IMR-90 (cell line): ENCODE measurements at regions not wholly inside any gene's neighbourhood (a gene's known extent, or its start where the extent isn't known, plus 50 kb on each side); places are given as distances from the start of the nearest gene placed in this dataset.

Experiments used
- ATAC-seq: fragments of 200-7000 bp; cut with Tn5 transposase; 2 replicates; pipeline ENCODE4 v1.9.1; 2020; ENCODE audit warnings: low read depth, mild to moderate bottlenecking, moderate library complexity
- BruUV-seq: library from RNA; stranded (reverse); fragments of 400-500 nt; replicated peaks from 2 replicates; lab custom pipeline; 2021; lab: Mats Ljungman, UMichigan
- CTCF ChIA-PET: fragments of 300-600 bp; formaldehyde crosslinking; extraction: SDS; loops from one replicate; lab custom pipeline; 2021; ENCODE audit warnings: antibody characterized with exemption; lab: Yijun Ruan, JAX
- POLR2A ChIA-PET: fragments of 300-600 bp; sonication (Branson Sonifier 250); formaldehyde crosslinking; loops from one replicate; lab custom pipeline; 2022; ENCODE audit warnings: antibody characterized with exemption; ENCODE audit not compliant: unreplicated experiment; lab: Charles Lee
- DNase-seq: peaks from one replicate; pipeline ENCODE4 v3.0.0; 2013
- H2AFZ ChIP-seq: replicated peaks from 2 replicates; pipeline ENCODE3; 2013; ENCODE audit warnings: low read length, mild to moderate bottlenecking; ENCODE audit not compliant: poor library complexity
- H2AK5ac ChIP-seq: 2 replicates; pipeline ENCODE4 v1.6.1; 2013; ENCODE audit warnings: low read depth, low read length, inconsistent platforms
- H2AK9ac ChIP-seq: replicated peaks from 2 replicates; pipeline ENCODE3; 2013; ENCODE audit warnings: mild to moderate bottlenecking, low read depth, low read length, moderate library complexity; ENCODE audit not compliant: poor library complexity
- H2BK120ac ChIP-seq: 2 replicates; pipeline ENCODE4 v1.6.1; 2013; ENCODE audit warnings: low read depth, low read length, inconsistent platforms
- H2BK15ac ChIP-seq: 3 replicates; pipeline ENCODE4 v1.6.1; 2013; ENCODE audit warnings: low read depth, low read length, inconsistent platforms
- H2BK20ac ChIP-seq: 2 replicates; pipeline ENCODE4 v1.6.1; 2013; ENCODE audit warnings: low read depth, mild to moderate bottlenecking, inconsistent platforms, low read length, moderate library complexity
- H2BK5ac ChIP-seq: 2 replicates; pipeline ENCODE4 v1.6.1; 2013; ENCODE audit warnings: mild to moderate bottlenecking, low read depth, low read length, inconsistent platforms; ENCODE audit not compliant: poor library complexity, severe bottlenecking
- H3K14ac ChIP-seq: replicated peaks from 2 replicates; pipeline ENCODE4 v1.6.1; 2013; ENCODE audit warnings: low read depth, low read length, inconsistent platforms
- H3K18ac ChIP-seq: 2 replicates; pipeline ENCODE4 v1.6.1; 2013; ENCODE audit warnings: low read depth, low read length, control low read depth
- H3K23ac ChIP-seq: 2 replicates; pipeline ENCODE4 v1.6.1; 2013; ENCODE audit warnings: low read depth, low read length, inconsistent platforms
- H3K27ac ChIP-seq: 2 replicates; pipeline ENCODE4 v1.5.1; 2013; ENCODE audit warnings: mild to moderate bottlenecking, control low read depth, low read length; ENCODE audit not compliant: insufficient read depth
- H3K27me3 ChIP-seq: 2 replicates; pipeline ENCODE4 v1.6.1; 2013; ENCODE audit warnings: low read length; ENCODE audit not compliant: control insufficient read depth, insufficient read depth
- H3K36me3 ChIP-seq: 2 replicates; pipeline ENCODE4 v1.6.1; 2013; ENCODE audit warnings: low read length, mixed read lengths; ENCODE audit not compliant: control insufficient read depth, insufficient read depth
- H3K4ac ChIP-seq: 2 replicates; pipeline ENCODE4 v1.6.1; 2013; ENCODE audit warnings: low read depth, low read length, inconsistent platforms
- H3K4me1 ChIP-seq: 2 replicates; pipeline ENCODE4 v1.6.1; 2013; ENCODE audit warnings: low read length, mixed read lengths; ENCODE audit not compliant: control insufficient read depth, insufficient read depth
- H3K4me2 ChIP-seq: 2 replicates; pipeline ENCODE4 v1.6.1; 2013; ENCODE audit warnings: low read depth, mild to moderate bottlenecking, control low read depth, low read length, moderate library complexity
- H3K4me3 ChIP-seq: 2 replicates; pipeline ENCODE4 v1.5.1; 2013; ENCODE audit warnings: low read depth, mild to moderate bottlenecking, control low read depth, low read length, moderate library complexity; ENCODE audit not compliant: insufficient read depth
- H3K56ac ChIP-seq: 2 replicates; pipeline ENCODE4 v1.6.1; 2013; ENCODE audit warnings: low read length, inconsistent platforms; ENCODE audit not compliant: insufficient read depth; ENCODE audit errors: extremely low read depth
- H3K79me1 ChIP-seq, 2 experiments: 2 replicates each; pipeline ENCODE4 v1.6.1; 2013; ENCODE audit warnings: low read length in 2 of 2, inconsistent platforms in 1 of 2, low read depth in 1 of 2
- H3K9ac ChIP-seq: 2 replicates; pipeline ENCODE4 v1.6.1; 2013; ENCODE audit warnings: low read depth, low read length, control low read depth
- H3K9me1 ChIP-seq: 2 replicates; pipeline ENCODE4 v1.6.1; 2013; ENCODE audit warnings: low read length, inconsistent platforms; ENCODE audit not compliant: insufficient read depth
- H3K9me3 ChIP-seq: 2 replicates; pipeline ENCODE4 v1.6.1; 2013; ENCODE audit warnings: low read length; ENCODE audit not compliant: control insufficient read depth, insufficient read depth
- H4K20me1 ChIP-seq: 2 replicates; pipeline ENCODE4 v1.6.1; 2013; ENCODE audit warnings: low read length, inconsistent platforms; ENCODE audit not compliant: insufficient read depth
- H4K5ac ChIP-seq: 2 replicates; pipeline ENCODE4 v1.6.1; 2013; ENCODE audit warnings: mild to moderate bottlenecking, low read depth, low read length, control low read depth
- H4K8ac ChIP-seq, 2 experiments: 2 replicates each; pipeline ENCODE4 v1.6.1; 2013; ENCODE audit warnings: low read depth in 2 of 2, low read length in 2 of 2, control low read depth in 1 of 2, inconsistent platforms in 1 of 2
- H4K91ac ChIP-seq: 2 replicates; pipeline ENCODE4 v1.6.1; 2013; ENCODE audit warnings: low read depth, low read length, inconsistent platforms; ENCODE audit not compliant: insufficient read depth
- BHLHE40 ChIP-seq: fragments of 150-350 bp; IDR thresholded peaks from 2 replicates; pipeline ENCODE4 v1.6.1; 2016; ENCODE audit warnings: mild to moderate bottlenecking, low read depth, low read length
- FOS ChIP-seq: fragments of 150-350 bp; IDR thresholded peaks from 2 replicates; pipeline ENCODE4 v1.6.1; 2016; ENCODE audit warnings: low read depth, low read length
- MAFK ChIP-seq: IDR thresholded peaks from 2 replicates; pipeline ENCODE4 v1.6.1; 2012; ENCODE audit warnings: low read depth, low read length, improper control_type of control experiment
- MAZ ChIP-seq: IDR thresholded peaks from 2 replicates; pipeline ENCODE4 v1.6.1; 2012; ENCODE audit warnings: low read depth, mild to moderate bottlenecking, low read length, improper control_type of control experiment, moderate library complexity, borderline replicate concordance
- MXI1 ChIP-seq: IDR thresholded peaks from 2 replicates; pipeline ENCODE4 v1.6.1; 2012; ENCODE audit warnings: low read depth, mild to moderate bottlenecking, low read length, moderate library complexity, borderline replicate concordance
- NFE2L2 ChIP-seq: fragments of 150-350 bp; IDR thresholded peaks from 2 replicates; pipeline ENCODE4 v1.6.1; 2016; ENCODE audit warnings: low read depth, mild to moderate bottlenecking, low read length
- POLR2A ChIP-seq: IDR thresholded peaks from 2 replicates; pipeline ENCODE4 v1.6.1; 2012; ENCODE audit warnings: mild to moderate bottlenecking, low read depth, low read length
- RAD21 ChIP-seq: IDR thresholded peaks from 2 replicates; pipeline ENCODE4 v1.6.1; 2012; ENCODE audit warnings: low read length, improper control_type of control experiment
- RFX5 ChIP-seq: IDR thresholded peaks from 2 replicates; pipeline ENCODE4 v1.8.0; 2012; ENCODE audit warnings: low read depth, mild to moderate bottlenecking, low read length, moderate library complexity
- SMC3 ChIP-seq: fragments of 150-350 bp; IDR thresholded peaks from 2 replicates; pipeline ENCODE4 v1.6.1; 2016; ENCODE audit warnings: low read depth, mild to moderate bottlenecking, antibody characterized with exemption, low read length, moderate library complexity
- WGBS, 2 experiments: methylation state at CpG; one replicate each; pipeline versions ENCODE4 v1.1.5 to v1.1.7; 2013; ENCODE audit warnings: missing lambda C conversion rate in 2 of 2; ENCODE audit not compliant: insufficient read length in 1 of 2; ENCODE audit errors: extremely low coverage in 2 of 2; 5-methylcytosine and 5-hydroxymethylcytosine counted together
- dilution Hi-C: fragments of 300-500 bp; cut with HindIII; formaldehyde crosslinking; loops from one replicate; pipeline ENCODE4 v1.14.3; 2018; ENCODE audit warnings: low sequenced_read_pairs; ENCODE audit not compliant: unreplicated experiment
- in situ Hi-C: fragments of 300-500 bp; cut with MboI; formaldehyde crosslinking; loops from 3 replicates; pipeline ENCODE4 v1.14.3; 2019; ENCODE audit warnings: low sequenced_read_pairs, inconsistent platforms, mixed read lengths
- intact Hi-C: fragments of 100-400 bp; cut with micrococcal nuclease; formaldehyde crosslinking; loops from 2 replicates; pipeline ENCODE4 v1.10.0; 2022
- TF ChIP-seq, protein P1 (sequence below): fragments of 150-350 bp; IDR thresholded peaks from 2 replicates; pipeline ENCODE4 v1.6.1; 2017; ENCODE audit warnings: mild to moderate bottlenecking, antibody characterized with exemption, low read length, low read depth

DNA sequence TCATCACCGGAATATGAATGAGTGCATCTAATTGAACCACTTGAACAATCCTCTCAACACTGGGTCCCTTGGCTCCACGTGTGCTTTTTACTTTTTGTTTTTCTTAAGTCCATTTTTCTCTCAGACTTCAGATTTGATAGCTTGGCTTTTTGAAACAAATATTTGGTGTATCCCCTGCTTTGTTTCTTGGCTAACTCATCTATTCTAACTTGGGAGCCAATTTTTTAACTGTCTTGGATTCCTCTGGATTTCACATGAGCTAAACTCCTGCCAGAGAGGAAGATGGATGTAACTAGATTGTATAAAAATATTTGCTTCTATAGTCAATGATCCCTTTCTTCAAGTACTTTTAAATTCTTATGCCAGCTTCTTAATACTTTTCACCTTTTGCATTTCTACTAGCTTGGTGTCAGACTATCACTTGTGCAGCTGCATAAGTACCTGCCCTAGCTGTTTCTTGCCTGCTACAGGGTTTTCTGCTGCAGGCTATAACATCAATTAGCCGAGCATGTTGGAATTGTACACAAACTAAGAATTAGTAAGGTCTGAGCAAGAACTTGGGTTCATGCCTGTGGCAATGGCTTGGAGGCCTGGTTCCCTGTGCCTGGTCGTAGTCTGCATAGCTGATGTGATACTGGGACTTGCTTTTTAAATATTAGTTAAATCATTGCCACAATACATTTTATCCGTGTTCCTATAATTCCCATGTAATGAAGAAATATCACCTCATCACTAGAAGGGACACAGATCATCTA is 281.5 kb downstream of the EN1 start:
- Histone ChIP-seq H4K5ac (no peak overlapping the region), H2BK120ac (no peak overlapping the region), H3K14ac (no peak overlapping the region), H3K79me1 (no peaks in the 10 kb centered on the region), H2BK5ac (no peak overlapping the region), H3K4ac (no peak overlapping the region), H3K9me1 (no peaks in the 10 kb centered on the region), H3K4me1 (no peaks in the 10 kb centered on the region), H3K27ac (no peak overlapping the region), H3K9ac (no peak overlapping the region), H3K4me3 (no peak overlapping the region), H3K4me2 (no peak overlapping the region), H3K36me3 (no peaks in the 10 kb centered on the region), H2AK5ac (no peak overlapping the region), H2BK20ac (no peak overlapping the region), H4K8ac (no peak overlapping the region), H2AFZ (no peak overlapping the region), H3K56ac (no peak overlapping the region), H4K91ac (no peak overlapping the region), H4K20me1 (no peaks in the 10 kb centered on the region), H3K18ac (no peak overlapping the region), H3K27me3 (no peaks in the 10 kb centered on the region; the same call in 1 of the 2 replicates), H2BK15ac (no peak overlapping the region), H3K23ac (no peak overlapping the region), H2AK9ac (no peak overlapping the region), H3K9me3 (no peaks in the 10 kb centered on the region)
- BruUV-seq, result no TSS peak
- ATAC-seq (no peak), DNase-seq (no peak)
- no peak for TF ChIP-seq MAZ
- no peak for TF ChIP-seq NFE2L2
- TF ChIP-seq MXI1, result no peak
- TF ChIP-seq RAD21, result no peak
- TF ChIP-seq, protein P1, sequence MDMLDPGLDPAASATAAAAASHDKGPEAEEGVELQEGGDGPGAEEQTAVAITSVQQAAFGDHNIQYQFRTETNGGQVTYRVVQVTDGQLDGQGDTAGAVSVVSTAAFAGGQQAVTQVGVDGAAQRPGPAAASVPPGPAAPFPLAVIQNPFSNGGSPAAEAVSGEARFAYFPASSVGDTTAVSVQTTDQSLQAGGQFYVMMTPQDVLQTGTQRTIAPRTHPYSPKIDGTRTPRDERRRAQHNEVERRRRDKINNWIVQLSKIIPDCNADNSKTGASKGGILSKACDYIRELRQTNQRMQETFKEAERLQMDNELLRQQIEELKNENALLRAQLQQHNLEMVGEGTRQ, result no peak
- TF ChIP-seq SMC3, result no peak
- TF ChIP-seq MAFK, result no peak
- TF ChIP-seq POLR2A, result no peak
- TF ChIP-seq RFX5, result no peak
- no peak for TF ChIP-seq FOS
- TF ChIP-seq BHLHE40, result no peak
- in situ Hi-C loops, result no loop called here
- intact Hi-C loops, result no loop called here
- no CpG with 5 or more reads among the region's 5 CpGs for WGBS, 2 experiments
- CTCF ChIA-PET, result no interaction called here
- dilution Hi-C loops, result no loop called here
- POLR2A ChIA-PET, result no interaction called here
